CD8-positive, alpha-beta memory T cell (primary cell): ENCODE measurements at regions not wholly inside any gene's neighbourhood (a gene's known extent, or its start where the extent isn't known, plus 50 kb on each side); places are given as distances from the start of the nearest gene placed in this dataset.

ENCODE experiments used
- CTCF ChIA-PET: fragments of 350-600 bp; sonication (Branson Sonifier 250); formaldehyde crosslinking; loops from one replicate; lab custom pipeline; 2021; ENCODE audit warnings: antibody characterized with exemption; lab: Charles Lee
- POLR2A ChIA-PET: fragments of 350-600 bp; sonication (Branson Sonifier 250); formaldehyde crosslinking; loops from one replicate; lab custom pipeline; 2021; ENCODE audit warnings: antibody characterized with exemption; lab: Charles Lee
- DNase-seq, 5 donors: peaks; one replicate each; pipeline versions ENCODE4 v3.0.0 to v3.0.0-alpha.2; 2020 to 2022; ENCODE audit warnings: mixed read lengths in 1 of 5
- H3K27ac ChIP-seq: one replicate; pipeline ENCODE4 v1.7.0; 2013; ENCODE audit warnings: low read depth, mild to moderate bottlenecking, low read length, moderate library complexity
- H3K27me3 ChIP-seq: 2 replicates; pipeline ENCODE4 v1.7.0; 2013; ENCODE audit warnings: low read length, mild to moderate bottlenecking; ENCODE audit not compliant: insufficient read depth, poor library complexity, severe bottlenecking
- H3K36me3 ChIP-seq: 2 replicates; pipeline ENCODE4 v1.7.0; 2013; ENCODE audit warnings: mild to moderate bottlenecking, low read length, moderate library complexity; ENCODE audit not compliant: insufficient read depth
- H3K4me1 ChIP-seq: 2 replicates; pipeline ENCODE4 v1.7.0; 2013; ENCODE audit warnings: mild to moderate bottlenecking, low read length, moderate library complexity; ENCODE audit not compliant: insufficient read depth
- H3K4me3 ChIP-seq: 2 replicates; pipeline ENCODE4 v1.7.0; 2013; ENCODE audit warnings: mild to moderate bottlenecking, low read length
- H3K9me3 ChIP-seq: 2 replicates; pipeline ENCODE4 v1.7.0; 2013; ENCODE audit warnings: mild to moderate bottlenecking, low read length
- H3K27ac Mint-ChIP-seq, 8 donors: one replicate each; pipeline ENCODE4 v1.8.0; 2020 to 2021; ENCODE audit warnings: mixed read lengths in 8 of 8, mild to moderate bottlenecking in 6 of 8, inconsistent platforms in 3 of 8, moderate library complexity in 3 of 8
- H3K27me3 Mint-ChIP-seq, 2 donors: one replicate each; pipeline ENCODE4 v1.8.0; 2020 to 2021; ENCODE audit warnings: mixed read lengths in 2 of 2, mild to moderate bottlenecking in 1 of 2, moderate library complexity in 1 of 2
- H3K36me3 Mint-ChIP-seq, 3 donors: one replicate each; pipeline ENCODE4 v1.8.0; 2020 to 2021; ENCODE audit warnings: mixed read lengths in 3 of 3, inconsistent platforms in 1 of 3, mild to moderate bottlenecking in 1 of 3
- H3K4me1 Mint-ChIP-seq, 3 donors: one replicate each; pipeline ENCODE4 v1.8.0; 2020 to 2021; ENCODE audit warnings: mixed read lengths in 3 of 3, inconsistent platforms in 1 of 3, mild to moderate bottlenecking in 1 of 3
- H3K4me3 Mint-ChIP-seq, 7 donors: one replicate each; pipeline ENCODE4 v1.8.0; 2020 to 2021; ENCODE audit warnings: mixed read lengths in 7 of 7, mild to moderate bottlenecking in 6 of 7, moderate library complexity in 4 of 7, inconsistent platforms in 2 of 7
- H3K9me3 Mint-ChIP-seq, 5 donors: one replicate each; pipeline ENCODE4 v1.8.0; 2020 to 2022; ENCODE audit warnings: mixed read lengths in 5 of 5, mild to moderate bottlenecking in 3 of 5, moderate library complexity in 2 of 5, inconsistent platforms in 1 of 5

GRCh38 chrX:26083093-26083492 lies 55.0 kb upstream of the MAGEB18 start:
- ChIA-PET POLR2A (no interaction called here), CTCF (no interaction called here)
- H3K4me3 ChIP-seq = no peak overlapping the region
- no peak overlapping the region for H3K27ac ChIP-seq
- no peaks in the 10 kb centered on the region for H3K9me3 ChIP-seq
- H3K27me3 ChIP-seq = no peaks in the 10 kb centered on the region
- H3K27me3 Mint-ChIP-seq = no peaks in the 10 kb centered on the region
- H3K4me1 Mint-ChIP-seq = no peaks in the 10 kb centered on the region
- no peak for DNase-seq
- H3K27ac Mint-ChIP-seq = no peak overlapping the region
- no peaks in the 10 kb centered on the region for H3K4me1 ChIP-seq
- H3K36me3 ChIP-seq = no peaks in the 10 kb centered on the region
- H3K4me3 Mint-ChIP-seq = no peak overlapping the region
- H3K9me3 Mint-ChIP-seq = peaks cover 0 to 9% (median 2%) of the 10 kb centered on the region in 5 donors
- H3K36me3 Mint-ChIP-seq = no peaks in the 10 kb centered on the region
